GM18511 (cell line): ENCODE measurements at regions not wholly inside any gene's neighbourhood (a gene's known extent, or its start where the extent isn't known, plus 50 kb on each side); places are given as distances from the start of the nearest gene placed in this dataset.

Experiments
- ATAC-seq: cut with Tn5 transposase; IDR thresholded peaks from one replicate; pipeline ENCODE4 v1.9.1; 2021; ENCODE audit warnings: mild to moderate bottlenecking, moderate library complexity; ENCODE audit not compliant: unreplicated experiment

GRCh38 chr5:158380661-158381060, 521.7 kb upstream of the CLINT1 start:
- no peak for ATAC-seq

- no peak for ATAC-seq
These were observed 520.0 kb upstream of the CLINT1 start for GRCh38 chr5:158378931-158379330.

GRCh38 chr5:158376679-158377078, 517.7 kb upstream of the CLINT1 start:
- no peak for ATAC-seq

GRCh38 chr5:158375531-158375930, 516.6 kb upstream of the CLINT1 start:
- ATAC-seq, result no peak

- ATAC-seq, result no peak
These were observed 514.9 kb upstream of the CLINT1 start for GRCh38 chr5:158373608-158374395.

GRCh38 chr5:158369241-158369640, 510.3 kb upstream of the CLINT1 start:
- no peak for ATAC-seq

- no peak for ATAC-seq
These were observed 509.7 kb upstream of the CLINT1 start for GRCh38 chr5:158368686-158369085.

GRCh38 chr5:158364367-158364766, 505.4 kb upstream of the CLINT1 start:
- no peak for ATAC-seq

- ATAC-seq, result no peak
These were observed 496.0 kb upstream of the CLINT1 start for GRCh38 chr5:158354958-158355357.

- no peak for ATAC-seq
These were observed 492.7 kb upstream of the CLINT1 start for GRCh38 chr5:158351485-158352125.

- no peak for ATAC-seq
These were observed 491.0 kb upstream of the CLINT1 start for GRCh38 chr5:158349987-158350386.

GRCh38 chr5:158344376-158344775, 485.4 kb upstream of the CLINT1 start:
- ATAC-seq, result no peak

GRCh38 chr5:158340608-158341007, 481.7 kb upstream of the CLINT1 start:
- no peak for ATAC-seq

GRCh38 chr5:158326256-158326655, 467.3 kb upstream of the CLINT1 start:
- ATAC-seq, result no peak

GRCh38 chr5:158324236-158324635, 465.3 kb upstream of the CLINT1 start:
- ATAC-seq, result no peak

GRCh38 chr5:158322620-158323019, 463.7 kb upstream of the CLINT1 start:
- no peak for ATAC-seq

GRCh38 chr5:158320934-158321333, 462.0 kb upstream of the CLINT1 start:
- ATAC-seq, result no peak

- ATAC-seq, result no peak
These were observed 461.3 kb upstream of the CLINT1 start for GRCh38 chr5:158320178-158320674.

- ATAC-seq, result no peak
These were observed 458.6 kb upstream of the CLINT1 start for GRCh38 chr5:158317507-158317906.

GRCh38 chr5:158313733-158314464, 455.0 kb upstream of the CLINT1 start:
- no peak for ATAC-seq

- ATAC-seq, result no peak
These were observed 454.2 kb upstream of the CLINT1 start for GRCh38 chr5:158313027-158313732.
